ENCODE measurements at regions not wholly inside any gene's neighbourhood (a gene's known extent, or its start where the extent isn't known, plus 50 kb on each side); places are given as distances from the start of the nearest gene placed in this dataset.

DNA sequence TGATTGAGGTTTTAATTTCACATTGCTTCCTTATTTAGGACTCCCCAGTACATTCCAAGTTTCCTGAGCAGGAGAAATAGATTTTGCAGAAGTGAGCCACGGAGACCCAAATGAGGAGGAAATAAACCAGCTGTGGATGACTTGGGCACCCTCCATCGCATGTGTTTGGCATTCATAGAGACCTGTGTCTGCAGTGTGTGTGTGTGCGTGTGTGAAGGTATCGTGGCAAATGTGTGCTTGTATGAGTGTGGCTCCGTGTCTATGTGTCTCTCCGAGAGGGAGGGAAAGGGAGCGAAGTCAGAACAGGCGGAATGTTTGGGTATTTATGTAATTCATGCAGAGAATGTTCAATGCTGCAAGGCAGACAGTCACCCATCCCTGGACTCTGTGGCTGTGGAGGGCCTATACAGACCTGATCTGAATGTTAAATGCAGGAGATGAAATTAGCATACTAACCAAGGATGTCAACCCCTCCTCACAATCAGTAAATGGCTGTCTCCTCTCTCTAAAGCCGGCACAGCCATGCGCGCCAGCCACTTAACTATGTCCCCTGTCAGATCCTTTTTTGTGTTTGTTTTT lies 186.0 kb upstream of the ZFHX3 start:
- no peaks in the 10 kb centered on the region for H3K9me3 ChIP-seq (ENCODE audit: severe bottlenecking)
- H3K36me3 ChIP-seq, result no peaks in the 10 kb centered on the region
- no peak for DNase-seq
- TF ChIP-seq, protein P1, sequence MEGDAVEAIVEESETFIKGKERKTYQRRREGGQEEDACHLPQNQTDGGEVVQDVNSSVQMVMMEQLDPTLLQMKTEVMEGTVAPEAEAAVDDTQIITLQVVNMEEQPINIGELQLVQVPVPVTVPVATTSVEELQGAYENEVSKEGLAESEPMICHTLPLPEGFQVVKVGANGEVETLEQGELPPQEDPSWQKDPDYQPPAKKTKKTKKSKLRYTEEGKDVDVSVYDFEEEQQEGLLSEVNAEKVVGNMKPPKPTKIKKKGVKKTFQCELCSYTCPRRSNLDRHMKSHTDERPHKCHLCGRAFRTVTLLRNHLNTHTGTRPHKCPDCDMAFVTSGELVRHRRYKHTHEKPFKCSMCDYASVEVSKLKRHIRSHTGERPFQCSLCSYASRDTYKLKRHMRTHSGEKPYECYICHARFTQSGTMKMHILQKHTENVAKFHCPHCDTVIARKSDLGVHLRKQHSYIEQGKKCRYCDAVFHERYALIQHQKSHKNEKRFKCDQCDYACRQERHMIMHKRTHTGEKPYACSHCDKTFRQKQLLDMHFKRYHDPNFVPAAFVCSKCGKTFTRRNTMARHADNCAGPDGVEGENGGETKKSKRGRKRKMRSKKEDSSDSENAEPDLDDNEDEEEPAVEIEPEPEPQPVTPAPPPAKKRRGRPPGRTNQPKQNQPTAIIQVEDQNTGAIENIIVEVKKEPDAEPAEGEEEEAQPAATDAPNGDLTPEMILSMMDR (IDR thresholded peaks at IDR 0.05; ENCODE audit: low read depth, low read length), result no peak
- no peak overlapping the region for H3K27ac ChIP-seq
- peaks cover 40% of the 10 kb centered on the region for H3K27me3 ChIP-seq (ENCODE audit: insufficient read depth, low read depth, severe bottlenecking)
- no peak overlapping the region for H3K4me3 ChIP-seq (ENCODE audit: low read depth, low read length)

DNA sequence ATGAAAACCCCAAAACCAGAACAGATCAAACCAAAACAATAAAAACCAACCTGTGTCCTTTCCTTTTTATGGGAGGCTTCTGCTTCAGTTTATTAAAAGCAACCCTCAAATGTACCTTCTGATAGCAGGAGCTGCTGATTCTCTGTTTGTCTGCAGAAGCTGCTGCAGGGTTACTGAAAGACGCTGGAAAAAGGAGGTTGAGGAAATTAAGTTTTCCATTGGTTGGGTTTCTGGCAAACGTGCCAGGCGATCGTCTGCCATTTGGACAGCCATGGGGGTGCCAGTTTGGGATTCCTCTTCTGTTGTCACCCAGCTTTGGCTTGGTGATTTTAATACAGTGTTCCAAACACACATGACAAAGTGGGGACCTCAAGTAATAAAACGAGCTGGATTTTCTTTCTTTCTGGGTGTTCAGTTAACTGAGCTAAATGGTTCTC lies 185.4 kb upstream of the ZFHX3 start:
- TF ChIP-seq, protein P1 (IDR thresholded peaks at IDR 0.05; ENCODE audit: low read depth, low read length), result no peak
- no peak for DNase-seq
- Histone ChIP-seq H3K27ac (no peak overlapping the region), H3K4me3 (ENCODE audit: low read depth, low read length) (no peak overlapping the region), H3K36me3 (no peaks in the 10 kb centered on the region), H3K9me3 (ENCODE audit: severe bottlenecking) (no peaks in the 10 kb centered on the region), H3K27me3 (ENCODE audit: insufficient read depth, low read depth, severe bottlenecking) (peaks cover 39% of the 10 kb centered on the region)

DNA sequence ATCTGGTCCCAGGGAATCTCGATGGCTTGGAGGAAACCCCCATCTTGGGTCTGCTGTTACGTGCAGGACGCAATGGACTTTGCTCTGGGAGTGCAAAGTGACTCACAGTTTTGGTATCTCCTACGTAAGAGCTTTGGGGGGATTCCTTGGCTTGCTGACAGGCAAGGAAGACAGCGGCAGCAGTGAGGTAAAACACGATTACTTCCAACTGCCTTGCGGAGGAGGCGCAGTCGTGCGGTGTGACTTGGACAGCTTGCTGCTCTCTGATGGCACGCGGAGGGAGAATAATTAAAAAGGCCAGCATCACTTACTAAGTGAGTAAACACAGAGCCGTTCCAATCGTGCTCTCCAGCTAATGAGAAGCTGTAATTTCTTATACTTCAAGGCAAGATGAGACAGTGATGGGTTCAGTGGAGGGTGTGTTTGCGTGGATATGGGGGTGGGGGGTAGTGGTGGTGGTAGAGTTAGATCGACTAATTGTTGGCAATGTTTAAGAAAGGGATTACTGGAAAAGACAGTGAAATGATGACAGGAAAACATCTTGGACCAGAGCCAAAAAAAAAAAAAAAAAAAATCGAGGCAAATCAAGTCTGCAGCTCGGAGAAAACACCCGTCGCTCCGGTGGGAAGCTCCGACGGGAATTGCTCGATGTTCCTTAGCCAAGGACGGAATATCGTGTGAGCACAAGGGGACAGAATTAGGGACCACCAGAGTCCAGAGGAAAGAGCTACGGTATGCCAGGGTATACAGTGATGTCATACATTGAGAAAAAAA lies 184.8 kb upstream of the ZFHX3 start:
- H3K27me3 ChIP-seq (ENCODE audit: insufficient read depth, low read depth, severe bottlenecking), result peaks cover 37% of the 10 kb centered on the region
- no peak overlapping the region for H3K4me3 ChIP-seq (ENCODE audit: low read depth, low read length)
- H3K9me3 ChIP-seq (ENCODE audit: severe bottlenecking), result no peaks in the 10 kb centered on the region
- no peak for DNase-seq
- no peak overlapping the region for H3K27ac ChIP-seq
- TF ChIP-seq, protein P1 (IDR thresholded peaks at IDR 0.05; ENCODE audit: low read depth, low read length), result no peak
- no peaks in the 10 kb centered on the region for H3K36me3 ChIP-seq

DNA sequence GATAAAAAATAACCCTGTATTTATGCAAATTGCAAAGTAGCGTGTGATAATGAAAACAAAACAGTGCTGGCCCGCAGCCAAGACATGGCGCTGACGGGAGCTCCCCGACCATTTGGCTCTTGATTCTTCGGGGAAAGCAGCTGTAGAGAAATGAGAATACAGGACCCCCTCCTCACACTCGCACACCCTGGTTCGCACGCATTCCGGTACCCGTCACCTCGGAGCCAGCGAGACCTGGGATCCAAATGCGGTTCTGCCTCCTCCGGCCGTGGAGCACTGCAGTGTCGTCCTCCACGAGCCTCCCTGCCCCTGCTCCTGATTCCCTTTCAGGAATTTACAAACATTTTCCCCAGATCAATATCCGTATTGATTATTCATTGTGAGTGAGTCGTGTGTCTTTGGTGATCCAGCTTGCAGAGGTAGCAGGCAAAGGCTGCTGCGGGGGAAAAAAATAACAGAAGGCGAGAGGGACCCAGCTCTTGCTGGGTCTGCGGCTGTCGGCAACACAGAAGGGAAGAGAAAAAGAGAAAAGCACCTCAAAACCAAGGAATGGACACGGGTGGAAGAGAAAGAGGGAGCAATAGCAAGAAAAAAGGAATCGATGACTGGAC lies 184.1 kb upstream of the ZFHX3 start:
- no peaks in the 10 kb centered on the region for H3K9me3 ChIP-seq (ENCODE audit: severe bottlenecking)
- no peak for DNase-seq
- no peak overlapping the region for H3K27ac ChIP-seq
- H3K36me3 ChIP-seq, result no peaks in the 10 kb centered on the region
- peaks cover 35% of the 10 kb centered on the region for H3K27me3 ChIP-seq (ENCODE audit: insufficient read depth, low read depth, severe bottlenecking)
- TF ChIP-seq, protein P1 (IDR thresholded peaks at IDR 0.05; ENCODE audit: low read depth, low read length), result no peak
- no peak overlapping the region for H3K4me3 ChIP-seq (ENCODE audit: low read depth, low read length)

DNA sequence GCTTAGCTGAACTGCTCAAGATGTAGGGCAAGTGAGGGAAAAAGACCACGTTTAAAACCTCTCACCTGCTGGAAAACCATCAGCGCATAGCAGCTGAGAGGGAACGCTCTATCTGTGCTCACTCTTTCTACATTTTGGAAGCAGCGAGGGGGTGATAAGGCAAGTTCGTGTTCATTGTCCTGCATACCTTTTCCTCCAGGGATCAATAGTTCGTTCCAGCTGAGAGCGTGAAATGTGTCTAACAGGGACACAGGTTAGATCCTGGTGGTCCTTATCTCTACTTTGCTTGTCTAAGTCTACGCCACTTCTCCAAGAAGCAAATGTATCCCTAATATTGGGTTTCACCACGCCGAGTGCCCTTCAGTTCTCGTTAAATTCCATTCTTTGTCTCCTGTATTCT lies 183.5 kb upstream of the ZFHX3 start:
- DNase-seq, result no peak
- Histone ChIP-seq H3K27ac (no peak overlapping the region), H3K4me3 (ENCODE audit: low read depth, low read length) (no peak overlapping the region), H3K36me3 (no peaks in the 10 kb centered on the region), H3K9me3 (ENCODE audit: severe bottlenecking) (no peaks in the 10 kb centered on the region), H3K27me3 (ENCODE audit: insufficient read depth, low read depth, severe bottlenecking) (peaks cover 34% of the 10 kb centered on the region)
- TF ChIP-seq, protein P1 (IDR thresholded peaks at IDR 0.05; ENCODE audit: low read depth, low read length), result no peak
